SK-N-SH treated with all-trans-retinoic acid at 6 μM for 48 hours (cell line): ENCODE measurements at regions not wholly inside any gene's neighbourhood (a gene's known extent, or its start where the extent isn't known, plus 50 kb on each side); places are given as distances from the start of the nearest gene placed in this dataset.

Source experiments
- ATAC-seq: fragments of 200-7000 bp; cut with Tn5 transposase; 3 replicates; pipeline ENCODE4 v1.9.1; 2020; ENCODE audit warnings: mild to moderate bottlenecking, moderate library complexity
- BACH2 ChIP-seq: fragments of 250-450 bp; sonication (Bioruptor Pico); IDR thresholded peaks from 2 replicates; pipeline ENCODE4 v1.9.0; 2021; ENCODE audit warnings: mild to moderate bottlenecking, borderline replicate concordance
- CREB5 ChIP-seq: fragments of 250-450 bp; sonication (Bioruptor Pico); IDR thresholded peaks from 2 replicates; pipeline ENCODE4 v1.5.1; 2020; ENCODE audit warnings: low read depth, mild to moderate bottlenecking, moderate library complexity
- CSDC2 ChIP-seq: fragments of 250-450 bp; sonication (Bioruptor Pico); IDR thresholded peaks from 2 replicates; pipeline ENCODE4 v1.5.0; 2020; ENCODE audit warnings: mild to moderate bottlenecking, moderate library complexity
- CSRNP3 ChIP-seq: fragments of 250-450 bp; sonication (Bioruptor Pico); IDR thresholded peaks from 2 replicates; pipeline ENCODE4 v1.5.1; 2021; ENCODE audit warnings: mild to moderate bottlenecking, moderate library complexity
- ESRRG ChIP-seq: fragments of 250-450 bp; sonication (Bioruptor Pico); IDR thresholded peaks from 2 replicates; pipeline ENCODE4 v1.6.1; 2021; ENCODE audit warnings: mild to moderate bottlenecking
- GLIS3 ChIP-seq: fragments of 250-450 bp; sonication (Bioruptor Pico); IDR thresholded peaks from 2 replicates; pipeline ENCODE4 v1.5.0; 2020; ENCODE audit warnings: mild to moderate bottlenecking, moderate library complexity
- OSR1 ChIP-seq: fragments of 250-450 bp; sonication (Bioruptor Pico); IDR thresholded peaks from 2 replicates; pipeline ENCODE4 v1.8.0; 2022; ENCODE audit warnings: moderate library complexity, mild to moderate bottlenecking, inconsistent platforms
- POU6F1 ChIP-seq: fragments of 250-450 bp; sonication (Bioruptor Pico); IDR thresholded peaks from 2 replicates; pipeline ENCODE4 v1.8.0; 2021; ENCODE audit warnings: low read depth, mild to moderate bottlenecking, moderate library complexity, borderline replicate concordance
- RARB ChIP-seq: fragments of 250-450 bp; sonication (Bioruptor Pico); IDR thresholded peaks from 2 replicates; pipeline ENCODE4 v1.8.0; 2021; ENCODE audit warnings: mild to moderate bottlenecking, moderate library complexity
- SNAI2 ChIP-seq: fragments of 250-450 bp; sonication (Bioruptor Pico); IDR thresholded peaks from 2 replicates; pipeline ENCODE4 v1.5.0; 2020; ENCODE audit warnings: mild to moderate bottlenecking, moderate library complexity
- TCF4 ChIP-seq: fragments of 250-450 bp; sonication (Bioruptor Pico); IDR thresholded peaks from 2 replicates; pipeline ENCODE4 v1.8.0; 2021; ENCODE audit warnings: mild to moderate bottlenecking, moderate library complexity, borderline replicate concordance
- TOX ChIP-seq: fragments of 250-450 bp; sonication (Bioruptor Pico); IDR thresholded peaks from 2 replicates; pipeline ENCODE4 v1.8.0; 2021; ENCODE audit warnings: mild to moderate bottlenecking, moderate library complexity, borderline replicate concordance
- ZC3H10 ChIP-seq: fragments of 250-450 bp; sonication (Bioruptor Pico); IDR thresholded peaks from 2 replicates; pipeline ENCODE4 v1.5.1; 2021; ENCODE audit warnings: mild to moderate bottlenecking, moderate library complexity
- ZFP3 ChIP-seq: fragments of 250-450 bp; sonication (Bioruptor Pico); IDR thresholded peaks from 2 replicates; pipeline ENCODE4 v1.5.0; 2020; ENCODE audit warnings: mild to moderate bottlenecking, moderate library complexity
- ZFP30 ChIP-seq: fragments of 450-650 bp; formaldehyde crosslinking; IDR thresholded peaks from 2 replicates; pipeline ENCODE4 v1.5.0; 2022; ENCODE audit warnings: mild to moderate bottlenecking, moderate library complexity
- ZNF565 ChIP-seq: fragments of 450-650 bp; formaldehyde crosslinking; conservative IDR thresholded peaks from 2 replicates; pipeline ENCODE4 v1.5.0; 2020; ENCODE audit warnings: low read depth, mild to moderate bottlenecking, moderate library complexity
- ZNF8 ChIP-seq: fragments of 450-650 bp; formaldehyde crosslinking; IDR thresholded peaks from 2 replicates; pipeline ENCODE4 v1.5.0; 2020; ENCODE audit warnings: mild to moderate bottlenecking, moderate library complexity
- TF ChIP-seq, protein P1 (sequence below): fragments of 250-450 bp; sonication (Bioruptor Pico); IDR thresholded peaks from 2 replicates; pipeline ENCODE4 v1.8.0; 2020; ENCODE audit warnings: mild to moderate bottlenecking, moderate library complexity, borderline replicate concordance
- TF ChIP-seq, protein P2 (sequence below): fragments of 250-450 bp; sonication (Bioruptor Pico); IDR thresholded peaks from 2 replicates; pipeline ENCODE4 v1.5.0; 2020; ENCODE audit warnings: mild to moderate bottlenecking, moderate library complexity

- TF ChIP-seq ZFP30 (CRISPR knock-in tag): no peak
- no peak for TF ChIP-seq ZNF565
- ATAC-seq: peak; percentile 60; the same call in 2 of the 3 replicates
Observed at GRCh38 chr15:62296756-62297507, 131.8 kb upstream of the C2CD4B start.

- no peak for TF ChIP-seq ESRRG (CRISPR knock-in tag)
- TF ChIP-seq, all 23 proteins: peak for 0
- ATAC-seq: no peak
Observed at GRCh38 chr15:62297522-62297921, 132.4 kb upstream of the C2CD4B start.

GRCh38 chr15:62297933-62298332 lies 132.8 kb upstream of the C2CD4B start:
- no peak for ATAC-seq
- TF ChIP-seq ESRRG (CRISPR knock-in tag) (no peak), CREB5 (CRISPR knock-in tag) (no peak), ZFP3 (CRISPR knock-in tag) (no peak), ZC3H10 (CRISPR knock-in tag) (no peak), RARB (no peak)

- no peak for ATAC-seq
- TF ChIP-seq CSDC2 (CRISPR knock-in tag) (no peak), SNAI2 (CRISPR knock-in tag) (no peak), ZNF8 (no peak), ZC3H10 (CRISPR knock-in tag) (no peak), ZFP30 (CRISPR knock-in tag) (no peak), CREB5 (CRISPR knock-in tag) (no peak), ESRRG (CRISPR knock-in tag) (no peak), ZFP3 (CRISPR knock-in tag) (no peak), RARB (no peak), CSRNP3 (no peak), OSR1 (CRISPR knock-in tag) (no peak), ZNF565 (no peak)
- TF ChIP-seq, protein P1, sequence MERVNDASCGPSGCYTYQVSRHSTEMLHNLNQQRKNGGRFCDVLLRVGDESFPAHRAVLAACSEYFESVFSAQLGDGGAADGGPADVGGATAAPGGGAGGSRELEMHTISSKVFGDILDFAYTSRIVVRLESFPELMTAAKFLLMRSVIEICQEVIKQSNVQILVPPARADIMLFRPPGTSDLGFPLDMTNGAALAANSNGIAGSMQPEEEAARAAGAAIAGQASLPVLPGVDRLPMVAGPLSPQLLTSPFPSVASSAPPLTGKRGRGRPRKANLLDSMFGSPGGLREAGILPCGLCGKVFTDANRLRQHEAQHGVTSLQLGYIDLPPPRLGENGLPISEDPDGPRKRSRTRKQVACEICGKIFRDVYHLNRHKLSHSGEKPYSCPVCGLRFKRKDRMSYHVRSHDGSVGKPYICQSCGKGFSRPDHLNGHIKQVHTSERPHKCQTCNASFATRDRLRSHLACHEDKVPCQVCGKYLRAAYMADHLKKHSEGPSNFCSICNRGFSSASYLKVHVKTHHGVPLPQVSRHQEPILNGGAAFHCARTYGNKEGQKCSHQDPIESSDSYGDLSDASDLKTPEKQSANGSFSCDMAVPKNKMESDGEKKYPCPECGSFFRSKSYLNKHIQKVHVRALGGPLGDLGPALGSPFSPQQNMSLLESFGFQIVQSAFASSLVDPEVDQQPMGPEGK (CRISPR knock-in tag): no peak
- TF ChIP-seq, protein P2, sequence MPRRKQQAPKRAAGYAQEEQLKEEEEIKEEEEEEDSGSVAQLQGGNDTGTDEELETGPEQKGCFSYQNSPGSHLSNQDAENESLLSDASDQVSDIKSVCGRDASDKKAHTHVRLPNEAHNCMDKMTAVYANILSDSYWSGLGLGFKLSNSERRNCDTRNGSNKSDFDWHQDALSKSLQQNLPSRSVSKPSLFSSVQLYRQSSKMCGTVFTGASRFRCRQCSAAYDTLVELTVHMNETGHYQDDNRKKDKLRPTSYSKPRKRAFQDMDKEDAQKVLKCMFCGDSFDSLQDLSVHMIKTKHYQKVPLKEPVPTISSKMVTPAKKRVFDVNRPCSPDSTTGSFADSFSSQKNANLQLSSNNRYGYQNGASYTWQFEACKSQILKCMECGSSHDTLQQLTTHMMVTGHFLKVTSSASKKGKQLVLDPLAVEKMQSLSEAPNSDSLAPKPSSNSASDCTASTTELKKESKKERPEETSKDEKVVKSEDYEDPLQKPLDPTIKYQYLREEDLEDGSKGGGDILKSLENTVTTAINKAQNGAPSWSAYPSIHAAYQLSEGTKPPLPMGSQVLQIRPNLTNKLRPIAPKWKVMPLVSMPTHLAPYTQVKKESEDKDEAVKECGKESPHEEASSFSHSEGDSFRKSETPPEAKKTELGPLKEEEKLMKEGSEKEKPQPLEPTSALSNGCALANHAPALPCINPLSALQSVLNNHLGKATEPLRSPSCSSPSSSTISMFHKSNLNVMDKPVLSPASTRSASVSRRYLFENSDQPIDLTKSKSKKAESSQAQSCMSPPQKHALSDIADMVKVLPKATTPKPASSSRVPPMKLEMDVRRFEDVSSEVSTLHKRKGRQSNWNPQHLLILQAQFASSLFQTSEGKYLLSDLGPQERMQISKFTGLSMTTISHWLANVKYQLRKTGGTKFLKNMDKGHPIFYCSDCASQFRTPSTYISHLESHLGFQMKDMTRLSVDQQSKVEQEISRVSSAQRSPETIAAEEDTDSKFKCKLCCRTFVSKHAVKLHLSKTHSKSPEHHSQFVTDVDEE: no peak
Observed at GRCh38 chr15:62298811-62299210, 133.7 kb upstream of the C2CD4B start.

GRCh38 chr15:62299541-62299940 lies 134.5 kb upstream of the C2CD4B start:
- no peak for ATAC-seq
- TF ChIP-seq ESRRG (CRISPR knock-in tag) (no peak), CSRNP3 (no peak), SNAI2 (CRISPR knock-in tag) (no peak), GLIS3 (CRISPR knock-in tag) (no peak), TCF4 (CRISPR knock-in tag) (no peak), BACH2 (CRISPR knock-in tag) (no peak), POU6F1 (no peak), CSDC2 (CRISPR knock-in tag) (no peak), TOX (CRISPR knock-in tag) (no peak), ZNF8 (no peak)
- TF ChIP-seq, protein P1 (CRISPR knock-in tag): no peak
